Upper lobe of left lung (tissue), 4 donors: ENCODE measurements at regions not wholly inside any gene's neighbourhood (a gene's known extent, or its start where the extent isn't known, plus 50 kb on each side); places are given as distances from the start of the nearest gene placed in this dataset.

Experiments used
- CTCF ChIP-seq, 6 experiments: fragments of 450-650 bp in 4 of 6; fragments of 200-600 bp in 2 of 6; sonication (generic) in 2 of 6; IDR thresholded peaks; one replicate each; pipeline ENCODE4 v1.5.1; 2016 to 2019; ENCODE audit warnings: antibody characterized with exemption in 6 of 6
- EP300 ChIP-seq, 4 donors: sonication (generic); formaldehyde crosslinking; IDR thresholded peaks; one replicate each; pipeline ENCODE4 v1.5.1; 2017; ENCODE audit warnings: antibody characterized with exemption in 4 of 4, control low read depth in 2 of 4
- POLR2A ChIP-seq, 4 donors: fragments of 450-650 bp; IDR thresholded peaks; one replicate each; pipeline ENCODE4 v1.5.1; 2016 to 2017; ENCODE audit warnings: antibody characterized with exemption in 4 of 4, mild to moderate bottlenecking in 2 of 4

- TF ChIP-seq CTCF (IDR thresholded peaks at IDR 0.05) (no peak), POLR2A (IDR thresholded peaks at IDR 0.05) (no peak), EP300 (IDR thresholded peaks at IDR 0.05) (no peak)
Observed at GRCh38 chr10:10667466-10667865, 350.2 kb upstream of the CELF2 start.
